ENCODE measurements at regions not wholly inside any gene's neighbourhood (a gene's known extent, or its start where the extent isn't known, plus 50 kb on each side); places are given as distances from the start of the nearest gene placed in this dataset.
"Not testable (repeated sequence)": the region's sequence is repeated elsewhere in the genome, so short reads cannot be mapped to it uniquely, and the experiment has no call there.

DNA sequence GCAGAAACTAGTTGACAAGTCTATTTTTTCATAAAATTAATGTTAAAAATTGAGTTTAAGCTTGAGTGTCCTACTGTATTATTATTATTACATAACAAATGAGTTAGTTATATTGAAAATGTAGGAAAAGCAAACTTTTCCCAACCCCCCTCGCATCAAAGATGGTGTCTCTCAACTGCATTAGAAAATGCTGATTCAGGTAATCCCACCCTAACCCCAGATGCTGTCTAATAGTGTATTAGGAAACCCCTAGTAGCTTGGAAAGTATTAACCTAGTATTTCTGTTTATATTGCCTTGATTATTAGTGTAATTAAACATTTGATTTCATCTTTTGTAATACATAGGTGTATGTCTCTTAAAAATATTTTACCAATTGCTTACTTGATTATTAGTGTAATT is 1120.3 kb downstream of the MRPL39 start:
- TF ChIP-seq, protein P1, sequence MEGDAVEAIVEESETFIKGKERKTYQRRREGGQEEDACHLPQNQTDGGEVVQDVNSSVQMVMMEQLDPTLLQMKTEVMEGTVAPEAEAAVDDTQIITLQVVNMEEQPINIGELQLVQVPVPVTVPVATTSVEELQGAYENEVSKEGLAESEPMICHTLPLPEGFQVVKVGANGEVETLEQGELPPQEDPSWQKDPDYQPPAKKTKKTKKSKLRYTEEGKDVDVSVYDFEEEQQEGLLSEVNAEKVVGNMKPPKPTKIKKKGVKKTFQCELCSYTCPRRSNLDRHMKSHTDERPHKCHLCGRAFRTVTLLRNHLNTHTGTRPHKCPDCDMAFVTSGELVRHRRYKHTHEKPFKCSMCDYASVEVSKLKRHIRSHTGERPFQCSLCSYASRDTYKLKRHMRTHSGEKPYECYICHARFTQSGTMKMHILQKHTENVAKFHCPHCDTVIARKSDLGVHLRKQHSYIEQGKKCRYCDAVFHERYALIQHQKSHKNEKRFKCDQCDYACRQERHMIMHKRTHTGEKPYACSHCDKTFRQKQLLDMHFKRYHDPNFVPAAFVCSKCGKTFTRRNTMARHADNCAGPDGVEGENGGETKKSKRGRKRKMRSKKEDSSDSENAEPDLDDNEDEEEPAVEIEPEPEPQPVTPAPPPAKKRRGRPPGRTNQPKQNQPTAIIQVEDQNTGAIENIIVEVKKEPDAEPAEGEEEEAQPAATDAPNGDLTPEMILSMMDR (conservative IDR thresholded peaks at IDR 0.05), result no peak

DNA sequence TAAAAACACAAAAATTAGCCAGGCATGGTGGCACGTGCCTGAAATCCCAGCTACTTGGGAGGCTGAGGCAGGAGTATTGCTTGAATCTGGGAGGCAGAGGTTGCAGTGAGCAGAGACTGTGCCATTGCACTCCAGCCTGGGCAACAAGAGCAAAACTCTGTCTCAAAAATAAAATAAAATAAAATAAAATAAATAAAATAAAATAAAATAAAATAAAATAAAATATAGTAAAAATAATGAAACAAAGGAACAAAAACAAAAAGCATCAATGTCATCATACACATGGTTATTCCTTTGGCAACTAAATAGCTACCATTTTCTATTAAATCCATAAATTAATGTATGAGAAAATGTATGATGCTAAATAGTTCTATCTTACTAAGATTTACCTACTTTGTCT is 1123.9 kb downstream of the MRPL39 start:
- H3K27ac ChIP-seq, result not testable (repeated sequence)

More for the DNA sequence above, 1120.3 kb downstream of the MRPL39 start:
- H3K27ac ChIP-seq, result no peak overlapping the region

DNA sequence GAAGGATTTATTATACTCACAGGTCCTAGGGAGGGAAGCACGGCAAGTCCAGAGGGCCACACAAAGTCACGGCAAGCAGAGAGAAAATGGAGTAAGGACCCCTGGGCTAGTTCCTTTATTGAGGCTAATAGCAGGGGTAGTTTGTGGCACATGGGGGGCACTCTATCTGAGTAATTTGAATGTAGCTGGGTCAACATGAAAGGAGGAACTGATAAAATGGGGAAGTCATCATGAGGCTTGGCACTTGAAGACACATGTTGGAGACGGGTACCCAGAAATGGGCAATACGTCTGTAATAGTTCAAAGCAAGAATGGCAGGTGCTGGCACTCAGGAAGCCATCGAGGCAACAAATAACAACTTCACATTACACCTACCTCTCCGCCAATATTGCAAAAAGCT is 1136.4 kb downstream of the MRPL39 start:
- no peak overlapping the region for H3K27ac ChIP-seq
- TF ChIP-seq, protein P1 (conservative IDR thresholded peaks at IDR 0.05), result no peak

DNA sequence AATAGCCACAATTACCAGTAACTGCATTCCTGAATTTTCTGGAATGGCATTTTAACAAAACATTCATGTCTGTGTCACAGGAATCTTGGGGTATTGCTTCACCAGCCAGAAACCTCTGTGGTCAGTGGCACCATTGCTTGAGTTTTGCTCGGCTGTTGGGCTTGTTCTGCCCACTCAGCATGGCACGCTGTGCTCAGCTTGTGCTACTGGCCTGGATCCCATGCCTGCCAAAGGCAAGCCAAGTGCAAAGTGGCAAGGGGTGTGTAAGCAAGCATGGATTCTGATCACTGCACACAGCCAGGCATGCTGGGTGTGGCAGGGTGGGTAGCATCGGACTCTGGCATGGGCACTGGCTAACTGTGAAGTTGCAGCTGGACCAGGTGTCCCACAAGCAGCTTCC is 1150.9 kb downstream of the MRPL39 start:
- no peak overlapping the region for H3K27ac ChIP-seq
- TF ChIP-seq, protein P1 (conservative IDR thresholded peaks at IDR 0.05), result no peak

DNA sequence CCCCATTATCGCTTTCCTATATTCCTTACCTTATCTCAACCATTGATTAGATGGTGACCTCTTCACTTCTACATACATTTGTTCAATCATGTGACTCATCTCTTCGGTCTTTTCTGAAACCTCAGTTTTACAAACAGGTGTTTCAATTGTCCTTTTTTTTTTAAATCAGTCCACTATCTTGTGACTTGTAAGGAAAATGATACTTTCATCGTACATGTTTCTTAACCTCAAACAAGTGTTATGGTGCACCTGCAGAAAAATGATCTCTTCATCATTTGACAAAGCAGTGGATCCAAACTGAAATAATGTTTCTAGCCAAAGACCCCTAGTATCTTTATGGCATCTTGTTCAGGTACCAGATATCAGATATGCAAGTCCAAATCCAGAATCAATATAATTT is 1157.2 kb downstream of the MRPL39 start:
- H3K27ac ChIP-seq, result no peak overlapping the region
- TF ChIP-seq, protein P1 (conservative IDR thresholded peaks at IDR 0.05), result no peak

DNA sequence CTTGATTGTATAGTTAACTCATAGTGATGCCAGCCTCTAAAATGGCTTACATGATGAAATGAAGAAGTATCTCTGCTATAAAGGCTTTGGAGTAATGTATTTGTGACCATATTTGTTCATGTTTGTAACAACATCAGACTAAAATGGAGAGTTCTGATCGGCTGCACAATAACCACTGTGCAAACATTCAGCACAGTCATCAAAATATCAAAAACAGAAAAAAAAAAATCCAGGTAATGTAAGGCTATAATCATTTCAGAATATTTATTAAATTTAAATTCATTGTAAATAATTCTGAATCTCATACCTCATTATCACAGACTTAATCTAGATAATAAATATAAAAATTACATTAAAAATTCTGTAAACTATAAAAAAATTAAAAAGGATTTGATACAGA is 1161.8 kb downstream of the MRPL39 start:
- TF ChIP-seq, protein P1 (conservative IDR thresholded peaks at IDR 0.05), result no peak
- H3K27ac ChIP-seq, result no peak overlapping the region

DNA sequence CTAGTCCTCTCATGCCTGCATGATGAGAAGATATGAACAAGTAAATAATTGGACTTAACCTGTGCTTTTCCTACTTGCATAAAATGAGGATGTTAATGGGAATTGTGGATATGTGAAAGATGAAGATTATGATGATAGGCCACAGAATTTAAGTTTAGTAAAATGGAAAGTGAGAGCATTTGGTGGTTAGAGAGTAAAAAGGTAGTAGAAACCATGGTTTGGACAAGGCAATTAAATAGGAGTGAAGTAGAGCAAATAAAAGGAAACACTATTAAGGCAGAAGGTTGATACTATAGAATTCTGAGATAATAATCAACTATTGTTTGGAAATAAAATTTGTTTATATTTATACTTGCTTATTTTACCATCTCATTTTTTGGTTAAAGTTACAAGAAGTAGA is 1162.5 kb downstream of the MRPL39 start:
- H3K27ac ChIP-seq, result no peak overlapping the region
- TF ChIP-seq, protein P1 (conservative IDR thresholded peaks at IDR 0.05), result no peak

DNA sequence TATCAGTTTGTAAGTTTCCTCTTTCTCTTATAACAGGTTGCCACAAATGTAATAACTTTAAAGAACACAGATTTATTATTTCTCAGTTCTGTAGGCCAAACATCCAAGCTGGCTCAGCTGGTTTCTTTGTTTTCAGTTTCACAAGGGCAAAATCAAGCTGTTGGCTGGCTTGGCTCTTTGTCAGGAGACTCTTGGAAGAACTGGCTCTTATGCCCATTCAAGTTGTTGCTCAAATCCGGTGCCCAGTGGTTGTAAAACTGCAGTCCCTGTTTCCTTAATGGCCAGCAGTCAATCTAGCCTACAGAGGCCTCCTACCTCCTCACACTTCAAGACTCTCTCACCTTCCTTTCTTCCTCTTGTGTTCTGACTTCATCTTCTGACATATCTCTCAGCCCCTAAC is 1171.0 kb downstream of the MRPL39 start:
- no peak overlapping the region for H3K27ac ChIP-seq

More for the DNA sequence above, 1171.0 kb downstream of the MRPL39 start:
- TF ChIP-seq, protein P1 (conservative IDR thresholded peaks at IDR 0.05), result no peak

Measured in VCaP (cell line).